ENCODE measurements at regions not wholly inside any gene's neighbourhood (a gene's known extent, or its start where the extent isn't known, plus 50 kb on each side); places are given as distances from the start of the nearest gene placed in this dataset.

- intact Hi-C loops (cut with micrococcal nuclease; ENCODE audit: unreplicated experiment) = no loop called here
- Histone ChIP-seq H3K36me3 (ENCODE audit: insufficient read depth, low read length, poor library complexity, severe bottlenecking) (no peaks in the 10 kb centered on the region), H3K27me3 (replicated peaks; ENCODE audit: insufficient read depth, low read depth, low read length, poor library complexity) (peaks cover 11% of the 10 kb centered on the region), H3K4me3 (ENCODE audit: low read depth, low read length, poor library complexity, severe bottlenecking) (no peak overlapping the region), H3K4me1 (ENCODE audit: insufficient read depth, low read length, poor library complexity, severe bottlenecking) (no peaks in the 10 kb centered on the region), H3K9me3 (ENCODE audit: low read depth, low read length, poor library complexity, severe bottlenecking) (no peaks in the 10 kb centered on the region), H3K27ac (ENCODE audit: low read depth, low read length, poor library complexity, severe bottlenecking) (no peak overlapping the region)
- no peak for DNase-seq (ENCODE audit: low spot score)
- no TSS peak for BruUV-seq (replicated peaks)
- ChIA-PET POLR2A (ENCODE audit: low non-redundant PET) (no interaction called here), CTCF (no interaction called here)
- no peak for TF ChIP-seq EZH2 (IDR thresholded peaks at IDR 0.05; ENCODE audit: borderline replicate concordance, low read depth, low read length, poor library complexity, severe bottlenecking)
- TF ChIP-seq, protein P1, sequence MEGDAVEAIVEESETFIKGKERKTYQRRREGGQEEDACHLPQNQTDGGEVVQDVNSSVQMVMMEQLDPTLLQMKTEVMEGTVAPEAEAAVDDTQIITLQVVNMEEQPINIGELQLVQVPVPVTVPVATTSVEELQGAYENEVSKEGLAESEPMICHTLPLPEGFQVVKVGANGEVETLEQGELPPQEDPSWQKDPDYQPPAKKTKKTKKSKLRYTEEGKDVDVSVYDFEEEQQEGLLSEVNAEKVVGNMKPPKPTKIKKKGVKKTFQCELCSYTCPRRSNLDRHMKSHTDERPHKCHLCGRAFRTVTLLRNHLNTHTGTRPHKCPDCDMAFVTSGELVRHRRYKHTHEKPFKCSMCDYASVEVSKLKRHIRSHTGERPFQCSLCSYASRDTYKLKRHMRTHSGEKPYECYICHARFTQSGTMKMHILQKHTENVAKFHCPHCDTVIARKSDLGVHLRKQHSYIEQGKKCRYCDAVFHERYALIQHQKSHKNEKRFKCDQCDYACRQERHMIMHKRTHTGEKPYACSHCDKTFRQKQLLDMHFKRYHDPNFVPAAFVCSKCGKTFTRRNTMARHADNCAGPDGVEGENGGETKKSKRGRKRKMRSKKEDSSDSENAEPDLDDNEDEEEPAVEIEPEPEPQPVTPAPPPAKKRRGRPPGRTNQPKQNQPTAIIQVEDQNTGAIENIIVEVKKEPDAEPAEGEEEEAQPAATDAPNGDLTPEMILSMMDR (conservative IDR thresholded peaks at IDR 0.05; ENCODE audit: low read depth, low read length) = no peak
Measured at GRCh38 chr10:131444862-131445461, 133.4 kb upstream of the TCERG1L start.

GRCh38 chr10:131445623-131446022 is 134.1 kb upstream of the TCERG1L start:
- no peaks in the 10 kb centered on the region for H3K9me3 ChIP-seq (ENCODE audit: low read depth, low read length, poor library complexity, severe bottlenecking)
- CTCF ChIA-PET = no interaction called here
- TF ChIP-seq, protein P1 (conservative IDR thresholded peaks at IDR 0.05; ENCODE audit: low read depth, low read length) = no peak
- TF ChIP-seq EZH2 (IDR thresholded peaks at IDR 0.05; ENCODE audit: borderline replicate concordance, low read depth, low read length, poor library complexity, severe bottlenecking) = no peak
- no peak overlapping the region for H3K27ac ChIP-seq (ENCODE audit: low read depth, low read length, poor library complexity, severe bottlenecking)
- H3K36me3 ChIP-seq (ENCODE audit: insufficient read depth, low read length, poor library complexity, severe bottlenecking) = no peaks in the 10 kb centered on the region
- intact Hi-C loops (cut with micrococcal nuclease; ENCODE audit: unreplicated experiment) = no loop called here
- POLR2A ChIA-PET (ENCODE audit: low non-redundant PET) = no interaction called here
- DNase-seq (ENCODE audit: low spot score) = no peak
- no peak overlapping the region for H3K4me3 ChIP-seq (ENCODE audit: low read depth, low read length, poor library complexity, severe bottlenecking)
- peaks cover 11% of the 10 kb centered on the region for H3K27me3 ChIP-seq (replicated peaks; ENCODE audit: insufficient read depth, low read depth, low read length, poor library complexity)
- no peaks in the 10 kb centered on the region for H3K4me1 ChIP-seq (ENCODE audit: insufficient read depth, low read length, poor library complexity, severe bottlenecking)
- BruUV-seq (replicated peaks) = no TSS peak

DNA sequence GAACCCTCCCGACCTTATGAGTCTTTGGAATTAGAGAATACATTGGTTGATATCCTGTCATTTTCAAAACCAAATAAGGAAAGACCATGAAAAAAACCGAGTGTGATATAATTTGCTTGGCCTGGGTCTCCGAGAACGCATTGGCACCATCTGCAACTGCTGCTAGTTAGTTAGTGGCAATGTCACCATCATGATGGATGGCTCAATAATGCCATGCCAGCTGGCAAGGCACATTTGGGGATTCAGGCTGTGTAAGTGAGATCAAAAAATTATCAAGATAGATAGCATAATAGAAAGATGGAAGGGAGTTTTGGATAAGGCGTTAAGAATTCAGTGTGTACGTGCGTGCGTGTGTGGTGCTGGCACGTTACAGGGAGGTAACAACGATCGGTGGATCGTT is 134.7 kb upstream of the TCERG1L start:
- Histone ChIP-seq H3K27ac (ENCODE audit: low read depth, low read length, poor library complexity, severe bottlenecking) (no peak overlapping the region), H3K4me1 (ENCODE audit: insufficient read depth, low read length, poor library complexity, severe bottlenecking) (no peaks in the 10 kb centered on the region), H3K4me3 (ENCODE audit: low read depth, low read length, poor library complexity, severe bottlenecking) (no peak overlapping the region), H3K9me3 (ENCODE audit: low read depth, low read length, poor library complexity, severe bottlenecking) (no peaks in the 10 kb centered on the region), H3K27me3 (replicated peaks; ENCODE audit: insufficient read depth, low read depth, low read length, poor library complexity) (peaks cover 8% of the 10 kb centered on the region), H3K36me3 (ENCODE audit: insufficient read depth, low read length, poor library complexity, severe bottlenecking) (no peaks in the 10 kb centered on the region)
- no peak for DNase-seq (ENCODE audit: low spot score)
- BruUV-seq (replicated peaks) = no TSS peak
- no peak for TF ChIP-seq EZH2 (IDR thresholded peaks at IDR 0.05; ENCODE audit: borderline replicate concordance, low read depth, low read length, poor library complexity, severe bottlenecking)
- TF ChIP-seq, protein P1 (conservative IDR thresholded peaks at IDR 0.05; ENCODE audit: low read depth, low read length) = no peak
- ChIA-PET CTCF (no interaction called here), POLR2A (ENCODE audit: low non-redundant PET) (no interaction called here)
- intact Hi-C loops (cut with micrococcal nuclease; ENCODE audit: unreplicated experiment) = no loop called here
